Trophoblast cell (in vitro differentiated cells and primary cell): ENCODE measurements at regions not wholly inside any gene's neighbourhood (a gene's known extent, or its start where the extent isn't known, plus 50 kb on each side); places are given as distances from the start of the nearest gene placed in this dataset.

Source experiments
- DNase-seq, 2 donors: peaks; one replicate each; pipeline ENCODE4 v3.0.0-alpha.2; 2016
- H2AFZ ChIP-seq: 2 replicates; pipeline ENCODE4 v1.6.1; 2013; ENCODE audit warnings: low read length, moderate library complexity, mild to moderate bottlenecking; ENCODE audit not compliant: insufficient read depth, poor library complexity
- H2AK5ac ChIP-seq: 2 replicates; pipeline ENCODE4 v1.6.1; 2013; ENCODE audit warnings: mild to moderate bottlenecking, low read length
- H2BK120ac ChIP-seq: 2 replicates; pipeline ENCODE4 v1.6.1; 2013; ENCODE audit warnings: low read length, mild to moderate bottlenecking, moderate library complexity; ENCODE audit not compliant: insufficient read depth, poor library complexity
- H2BK12ac ChIP-seq: 2 replicates; pipeline ENCODE4 v1.6.1; 2013; ENCODE audit warnings: mild to moderate bottlenecking, low read length, moderate library complexity
- H2BK5ac ChIP-seq: 2 replicates; pipeline ENCODE4 v1.6.1; 2013; ENCODE audit warnings: low read length, low read depth, moderate library complexity, mild to moderate bottlenecking; ENCODE audit not compliant: poor library complexity
- H3K14ac ChIP-seq: 2 replicates; pipeline ENCODE4 v1.6.1; 2013; ENCODE audit warnings: mild to moderate bottlenecking, low read length
- H3K18ac ChIP-seq: 2 replicates; pipeline ENCODE4 v1.6.1; 2013; ENCODE audit warnings: mild to moderate bottlenecking, low read length
- H3K23ac ChIP-seq: 2 replicates; pipeline ENCODE4 v1.6.1; 2013; ENCODE audit warnings: low read length
- H3K27ac ChIP-seq: 2 replicates; pipeline ENCODE4 v1.5.1; 2013; ENCODE audit warnings: low read depth, mild to moderate bottlenecking, inconsistent platforms, low read length, moderate library complexity
- H3K27me3 ChIP-seq: 2 replicates; pipeline ENCODE4 v1.6.1; 2013; ENCODE audit warnings: inconsistent platforms, mild to moderate bottlenecking, low read length, moderate library complexity; ENCODE audit not compliant: insufficient read depth
- H3K36me3 ChIP-seq, 2 experiments: 1 replicate in 1 of 2; 2 replicates in 1 of 2; pipeline ENCODE4 v1.6.1; 2013; ENCODE audit warnings: low read length in 2 of 2, mild to moderate bottlenecking in 2 of 2, moderate library complexity in 1 of 2; ENCODE audit not compliant: insufficient read depth in 2 of 2, control insufficient read depth in 1 of 2
- H3K4ac ChIP-seq: 2 replicates; pipeline ENCODE4 v1.6.1; 2013; ENCODE audit warnings: low read depth, mild to moderate bottlenecking, low read length, moderate library complexity
- H3K4me1 ChIP-seq, 2 experiments: 1 replicate in 1 of 2; 2 replicates in 1 of 2; pipeline ENCODE4 v1.6.1; 2013; ENCODE audit warnings: low read length in 2 of 2, mild to moderate bottlenecking in 2 of 2, moderate library complexity in 1 of 2; ENCODE audit not compliant: insufficient read depth in 2 of 2, control insufficient read depth in 1 of 2
- H3K4me2 ChIP-seq: 2 replicates; pipeline ENCODE4 v1.6.1; 2013; ENCODE audit warnings: inconsistent platforms, mild to moderate bottlenecking, low read length, moderate library complexity
- H3K4me3 ChIP-seq: 2 replicates; pipeline ENCODE4 v1.5.1; 2013; ENCODE audit warnings: mild to moderate bottlenecking, low read depth, low read length, inconsistent platforms
- H3K79me1 ChIP-seq: one replicate; pipeline ENCODE4 v1.6.1; 2013; ENCODE audit warnings: low read length
- H3K79me2 ChIP-seq: 2 replicates; pipeline ENCODE4 v1.6.1; 2013; ENCODE audit warnings: low read length, mild to moderate bottlenecking; ENCODE audit not compliant: control insufficient read depth, insufficient read depth, poor library complexity
- H3K9ac ChIP-seq: 2 replicates; pipeline ENCODE4 v1.6.1; 2013; ENCODE audit warnings: mild to moderate bottlenecking, low read length
- H3K9me3 ChIP-seq: 2 replicates; pipeline ENCODE4 v1.6.1; 2013; ENCODE audit warnings: low read depth, mild to moderate bottlenecking, control low read depth, inconsistent platforms, low read length; ENCODE audit not compliant: insufficient read depth
- H4K12ac ChIP-seq: 2 replicates; pipeline ENCODE4 v1.6.1; 2013; ENCODE audit warnings: low read depth, mild to moderate bottlenecking, low read length, moderate library complexity
- H4K8ac ChIP-seq: 2 replicates; pipeline ENCODE4 v1.6.1; 2013; ENCODE audit warnings: low read depth, mild to moderate bottlenecking, low read length, moderate library complexity
- H4K91ac ChIP-seq: one replicate; pipeline ENCODE4 v1.6.1; 2013; ENCODE audit warnings: low read depth, mild to moderate bottlenecking, low read length, moderate library complexity
- WGBS: extraction: QIAGEN DNeasy Blood & Tissue Kit; methylation state at CpG from one replicate; pipeline ENCODE4 v1.1.7; 2013; ENCODE audit warnings: missing lambda C conversion rate; ENCODE audit not compliant: insufficient read length, insufficient coverage; ENCODE audit errors: extremely low coverage; 5-methylcytosine and 5-hydroxymethylcytosine counted together

DNA sequence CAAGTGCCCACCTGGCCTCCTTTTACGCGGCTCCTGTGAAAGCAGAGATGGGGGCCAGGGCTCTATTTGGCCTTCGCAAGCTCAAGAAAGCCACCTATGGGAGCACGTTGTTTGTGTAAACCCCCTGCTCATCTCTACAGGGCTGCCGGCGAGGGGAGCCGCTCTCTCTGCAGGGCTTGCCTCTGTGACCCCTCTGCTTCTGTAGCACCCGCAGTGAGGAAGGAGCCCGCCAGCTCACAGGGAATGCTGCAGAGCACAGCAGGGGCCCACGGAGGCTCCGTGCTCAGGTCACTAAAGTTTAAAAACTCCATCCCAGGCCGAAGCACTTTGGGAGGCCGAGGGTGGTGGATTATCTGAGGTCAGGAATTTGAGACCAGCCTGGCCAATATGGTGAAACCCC is 376.8 kb downstream of the IRX2 start:
- no peak overlapping the region for H4K8ac ChIP-seq
- H4K12ac ChIP-seq, result no peak overlapping the region
- H3K14ac ChIP-seq, result no peak overlapping the region
- H3K9me3 ChIP-seq, result peaks cover 6% of the 10 kb centered on the region
- H3K36me3 ChIP-seq, result no peaks in the 10 kb centered on the region
- H3K18ac ChIP-seq, result no peak overlapping the region
- H3K79me1 ChIP-seq, result no peaks in the 10 kb centered on the region
- no peak overlapping the region for H3K23ac ChIP-seq
- H3K79me2 ChIP-seq, result no peaks in the 10 kb centered on the region
- H3K9ac ChIP-seq, result no peak overlapping the region
- H2BK5ac ChIP-seq, result no peak overlapping the region
- WGBS, result no CpG with 5 or more reads among the region's 13 CpGs
- no peaks in the 10 kb centered on the region for H3K27me3 ChIP-seq
- no peak overlapping the region for H3K4me3 ChIP-seq
- H2AK5ac ChIP-seq, result no peak overlapping the region
- no peak overlapping the region for H4K91ac ChIP-seq
- no peak overlapping the region for H2BK120ac ChIP-seq
- H3K4me1 ChIP-seq, result no peaks in the 10 kb centered on the region
- H2AFZ ChIP-seq, result no peak overlapping the region
- H3K4ac ChIP-seq, result no peak overlapping the region
- H3K27ac ChIP-seq, result no peak overlapping the region
- no peak overlapping the region for H2BK12ac ChIP-seq
- H3K4me2 ChIP-seq, result no peak overlapping the region
- no peak for DNase-seq

DNA sequence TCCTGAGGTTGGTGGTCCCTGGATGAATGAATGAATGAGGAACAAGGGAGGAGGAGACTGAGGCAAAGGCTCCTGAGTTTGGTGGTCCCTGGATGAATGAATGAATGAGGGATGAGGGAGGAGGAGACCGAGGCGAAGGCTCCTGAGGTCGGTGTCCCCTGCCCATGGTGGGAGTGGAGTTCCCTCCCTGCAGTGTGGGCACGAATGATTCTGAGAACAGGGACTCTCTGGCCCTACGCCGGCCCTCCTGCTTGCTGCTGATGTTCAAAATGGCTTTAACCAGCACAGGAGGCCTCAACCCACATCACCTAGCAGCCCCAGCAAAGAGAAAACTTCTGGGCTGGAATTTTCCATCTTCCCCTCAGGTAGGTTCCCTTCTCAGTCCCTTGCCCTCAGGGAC is 377.8 kb downstream of the IRX2 start:
- WGBS, result no CpG with 5 or more reads among the region's 6 CpGs

DNA sequence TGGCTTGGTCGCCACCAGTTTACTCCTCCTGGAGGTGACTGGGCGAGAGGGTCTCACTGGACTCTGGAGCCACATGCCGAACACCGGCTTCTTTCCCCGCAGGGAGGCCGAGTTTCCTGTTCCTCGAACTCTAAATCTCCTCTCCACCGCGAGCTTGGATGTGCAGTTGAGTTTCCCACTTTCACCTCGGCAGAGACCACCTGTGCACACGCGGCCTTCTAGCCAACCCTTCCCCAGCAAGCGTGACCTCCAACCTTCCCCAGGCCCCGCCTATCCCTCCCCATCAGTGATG is 380.1 kb downstream of the IRX2 start:
- H3K27me3 ChIP-seq, result no peaks in the 10 kb centered on the region
- H2BK12ac ChIP-seq, result no peak overlapping the region
- DNase-seq, result no peak
- H2BK120ac ChIP-seq, result no peak overlapping the region
- peaks cover 11% of the 10 kb centered on the region for H3K9me3 ChIP-seq
- no peak overlapping the region for H4K12ac ChIP-seq
- no peak overlapping the region for H3K27ac ChIP-seq
- no peak overlapping the region for H2AFZ ChIP-seq
- no peak overlapping the region for H3K23ac ChIP-seq
- no peaks in the 10 kb centered on the region for H3K79me1 ChIP-seq
- no peak overlapping the region for H3K4me2 ChIP-seq
- no peak overlapping the region for H2AK5ac ChIP-seq
- no peak overlapping the region for H3K14ac ChIP-seq
- no peak overlapping the region for H3K18ac ChIP-seq
- H3K4me1 ChIP-seq, result no peaks in the 10 kb centered on the region
- WGBS, result no CpG with 5 or more reads among the region's 14 CpGs
- H3K9ac ChIP-seq, result no peak overlapping the region
- no peak overlapping the region for H2BK5ac ChIP-seq
- H4K91ac ChIP-seq, result no peak overlapping the region
- H3K36me3 ChIP-seq, result no peaks in the 10 kb centered on the region
- H3K79me2 ChIP-seq, result no peaks in the 10 kb centered on the region
- H3K4me3 ChIP-seq, result no peak overlapping the region
- H4K8ac ChIP-seq, result no peak overlapping the region
- no peak overlapping the region for H3K4ac ChIP-seq

More for the DNA sequence above, 377.8 kb downstream of the IRX2 start:
- no peak for DNase-seq
- Histone ChIP-seq H3K9me3 (peaks cover 11% of the 10 kb centered on the region), H3K23ac (no peak overlapping the region), H3K27me3 (no peaks in the 10 kb centered on the region), H3K18ac (no peak overlapping the region), H2BK5ac (no peak overlapping the region), H3K14ac (no peak overlapping the region), H3K4me2 (no peak overlapping the region), H4K8ac (no peak overlapping the region), H4K91ac (no peak overlapping the region), H3K4me1 (no peaks in the 10 kb centered on the region), H4K12ac (no peak overlapping the region), H3K4me3 (no peak overlapping the region), H2BK12ac (no peak overlapping the region), H3K9ac (no peak overlapping the region), H3K79me2 (no peaks in the 10 kb centered on the region), H3K27ac (no peak overlapping the region), H2AK5ac (no peak overlapping the region), H3K36me3 (no peaks in the 10 kb centered on the region), H2BK120ac (no peak overlapping the region), H3K79me1 (no peaks in the 10 kb centered on the region), H3K4ac (no peak overlapping the region), H2AFZ (no peak overlapping the region)

DNA sequence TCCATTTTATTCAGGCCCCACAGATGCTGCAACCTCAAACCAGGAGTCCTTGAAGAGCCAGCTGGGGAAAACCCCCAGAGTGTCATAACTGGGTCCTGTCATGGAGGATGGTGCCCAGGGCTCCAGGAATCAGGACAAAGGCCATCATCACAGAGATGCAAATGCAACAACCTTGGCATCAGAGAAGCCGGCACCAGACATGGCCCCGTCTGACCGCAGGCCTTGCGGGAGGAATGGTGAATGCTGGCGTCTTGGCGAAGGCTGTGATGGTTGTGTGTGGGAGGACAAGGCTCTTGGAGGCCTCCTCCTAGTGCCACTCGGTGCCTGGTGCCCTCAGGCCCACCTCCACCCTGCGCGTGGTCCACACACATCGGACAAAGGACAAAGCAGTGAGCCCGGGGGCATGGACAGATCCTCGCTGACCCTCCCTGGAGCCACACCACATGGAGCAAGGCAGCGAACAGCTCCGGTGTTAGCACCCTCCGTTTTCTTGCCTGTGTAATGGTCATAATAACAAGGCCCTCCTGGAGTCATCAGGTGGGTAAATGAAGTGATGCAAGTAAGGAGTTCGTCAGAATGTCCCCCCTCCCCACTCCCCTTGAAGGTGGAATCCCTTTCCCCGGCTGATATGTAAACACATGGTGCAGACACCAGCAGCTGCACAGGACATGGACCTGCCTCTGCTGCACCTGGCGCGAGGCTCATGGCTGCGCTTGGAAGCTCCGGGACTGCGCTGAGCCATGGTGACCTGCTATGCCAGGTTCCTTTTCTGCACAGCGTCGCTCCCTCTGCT is 380.7 kb downstream of the IRX2 start:
- H3K79me1 ChIP-seq, result no peaks in the 10 kb centered on the region
- no peaks in the 10 kb centered on the region for H3K79me2 ChIP-seq
- no CpG with 5 or more reads among the region's 24 CpGs for WGBS
- no peak overlapping the region for H3K18ac ChIP-seq
- no peaks in the 10 kb centered on the region for H3K4me1 ChIP-seq
- no peak overlapping the region for H3K4ac ChIP-seq
- no peak overlapping the region for H4K8ac ChIP-seq
- no peak overlapping the region for H2BK120ac ChIP-seq
- no peak overlapping the region for H3K27ac ChIP-seq
- no peak overlapping the region for H3K14ac ChIP-seq
- no peaks in the 10 kb centered on the region for H3K27me3 ChIP-seq
- no peak overlapping the region for H2BK12ac ChIP-seq
- no peaks in the 10 kb centered on the region for H3K36me3 ChIP-seq
- no peak overlapping the region for H2BK5ac ChIP-seq
- H2AK5ac ChIP-seq, result no peak overlapping the region
- no peak overlapping the region for H3K9ac ChIP-seq
- H4K91ac ChIP-seq, result no peak overlapping the region
- no peak overlapping the region for H3K4me2 ChIP-seq
- H4K12ac ChIP-seq, result no peak overlapping the region
- no peak overlapping the region for H3K4me3 ChIP-seq
- no peak overlapping the region for H3K23ac ChIP-seq
- no peak for DNase-seq
- peaks cover 11% of the 10 kb centered on the region for H3K9me3 ChIP-seq
- no peak overlapping the region for H2AFZ ChIP-seq
